ENCODE measurements at regions not wholly inside any gene's neighbourhood (a gene's known extent, or its start where the extent isn't known, plus 50 kb on each side); places are given as distances from the start of the nearest gene placed in this dataset.

DNA sequence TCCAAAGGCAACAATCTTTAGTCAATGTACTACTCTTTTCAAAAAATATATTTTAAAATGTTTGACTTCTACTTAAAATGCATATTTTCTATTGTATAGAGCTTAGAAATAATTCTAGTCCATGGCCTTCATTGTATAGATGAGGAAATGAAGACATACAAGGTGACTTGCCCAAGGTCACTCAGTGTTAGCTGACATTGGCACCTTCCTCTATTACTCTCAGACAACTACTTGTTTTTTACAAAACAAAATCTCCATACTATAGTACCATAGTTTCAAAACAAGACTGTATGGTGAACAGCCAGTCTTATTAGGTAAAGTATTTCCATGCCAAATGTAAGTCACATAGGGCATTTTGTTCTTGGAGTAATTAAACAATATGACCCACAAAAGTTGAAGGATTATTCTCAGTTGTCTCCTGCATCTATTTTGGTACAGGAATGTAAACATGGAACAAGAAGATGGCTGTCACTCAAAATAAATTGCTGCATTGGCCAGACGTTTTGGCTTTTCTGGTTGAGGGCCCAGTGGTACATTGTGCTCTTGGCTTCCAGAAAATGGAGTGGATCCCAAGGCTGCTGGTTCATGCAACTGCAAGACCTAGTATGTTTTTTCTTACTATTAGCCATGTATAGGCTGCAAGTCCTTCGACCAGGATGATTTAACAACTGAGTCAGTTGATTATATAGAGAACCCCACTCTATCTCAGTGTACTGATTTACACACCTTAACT lies 54.3 kb upstream of the NOX3 start:
- no peak for ATAC-seq

DNA sequence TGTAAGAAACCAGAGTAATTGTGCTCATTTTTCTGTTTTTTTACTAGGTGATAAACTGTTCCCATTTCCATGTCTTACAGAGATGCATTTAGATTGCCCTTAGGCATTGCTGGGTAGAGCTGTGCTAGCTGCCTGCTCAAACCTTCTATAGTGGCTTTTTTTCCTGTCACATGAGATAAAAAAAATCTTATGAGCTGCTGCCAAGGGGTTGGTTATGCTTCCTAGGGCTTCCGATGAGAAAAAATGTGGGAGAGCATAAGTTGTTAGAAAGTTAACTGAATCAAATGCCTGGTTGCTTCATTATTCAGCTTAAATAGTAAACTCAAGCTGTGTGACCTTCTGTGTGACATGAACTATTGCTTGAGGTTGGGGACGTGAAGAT lies 50.0 kb upstream of the NOX3 start:
- DNase-seq (no peak), ATAC-seq (no peak)
- peaks cover 0 to 11% (median 4%) of the 10 kb centered on the region in 12 donors for H3K9me3 ChIP-seq
- TF ChIP-seq, protein P1, sequence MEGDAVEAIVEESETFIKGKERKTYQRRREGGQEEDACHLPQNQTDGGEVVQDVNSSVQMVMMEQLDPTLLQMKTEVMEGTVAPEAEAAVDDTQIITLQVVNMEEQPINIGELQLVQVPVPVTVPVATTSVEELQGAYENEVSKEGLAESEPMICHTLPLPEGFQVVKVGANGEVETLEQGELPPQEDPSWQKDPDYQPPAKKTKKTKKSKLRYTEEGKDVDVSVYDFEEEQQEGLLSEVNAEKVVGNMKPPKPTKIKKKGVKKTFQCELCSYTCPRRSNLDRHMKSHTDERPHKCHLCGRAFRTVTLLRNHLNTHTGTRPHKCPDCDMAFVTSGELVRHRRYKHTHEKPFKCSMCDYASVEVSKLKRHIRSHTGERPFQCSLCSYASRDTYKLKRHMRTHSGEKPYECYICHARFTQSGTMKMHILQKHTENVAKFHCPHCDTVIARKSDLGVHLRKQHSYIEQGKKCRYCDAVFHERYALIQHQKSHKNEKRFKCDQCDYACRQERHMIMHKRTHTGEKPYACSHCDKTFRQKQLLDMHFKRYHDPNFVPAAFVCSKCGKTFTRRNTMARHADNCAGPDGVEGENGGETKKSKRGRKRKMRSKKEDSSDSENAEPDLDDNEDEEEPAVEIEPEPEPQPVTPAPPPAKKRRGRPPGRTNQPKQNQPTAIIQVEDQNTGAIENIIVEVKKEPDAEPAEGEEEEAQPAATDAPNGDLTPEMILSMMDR (IDR thresholded peaks at IDR 0.05): no peak
- TF ChIP-seq POLR2A (IDR thresholded peaks at IDR 0.05): no peak
- no peaks in the 10 kb centered on the region for H3K36me3 ChIP-seq
- intact Hi-C loops (cut with DNase I): no loop called here
- no peaks in the 10 kb centered on the region for H3K27me3 ChIP-seq
- H3K27ac ChIP-seq: no peak overlapping the region
- H3K4me1 ChIP-seq: peaks cover 0 to 7% (median 0%) of the 10 kb centered on the region in 12 donors
- no peak overlapping the region for H3K4me3 ChIP-seq
- 39 to 46% (median 43%) methylated on average over 2 of the region's 2 CpGs for WGBS, 4 donors

More for the DNA sequence above, 54.3 kb upstream of the NOX3 start:
- Histone ChIP-seq H3K36me3 (no peaks in the 10 kb centered on the region), H3K27ac (no peak overlapping the region), H3K27me3 (no peaks in the 10 kb centered on the region), H3K4me1 (peaks cover 0 to 7% (median 0%) of the 10 kb centered on the region in 12 donors), H3K4me3 (no peak overlapping the region), H3K9me3 (no peaks in the 10 kb centered on the region)
- DNase-seq: no peak
- WGBS, 4 donors: 55 to 68% (median 65%) methylated on average over 2 of the region's 2 CpGs
- intact Hi-C loops (cut with DNase I): no loop called here
- TF ChIP-seq POLR2A (IDR thresholded peaks at IDR 0.05): no peak
- TF ChIP-seq, protein P1 (IDR thresholded peaks at IDR 0.05): no peak

MicroRNA genes in the stretch of these regions (microRNA counts, 767-probe panel; counts per million panel counts)
- 1,023 to 1,172 counts per million in 2 donors for microRNA hsa-miR-1202

Small RNA genes in the stretch of these regions (microRNA-seq; reads per million reads assigned to microRNA genes)
- 0 to 0.21 (median 0) reads per million in 4 donors for gene MIR1202
